H1 (cell line): ENCODE measurements at regions not wholly inside any gene's neighbourhood (a gene's known extent, or its start where the extent isn't known, plus 50 kb on each side); places are given as distances from the start of the nearest gene placed in this dataset.

Source experiments
- CTCF ChIA-PET: fragments of 300-600 bp; sonication (Branson Sonifier 250); formaldehyde crosslinking; loops from one replicate; lab custom pipeline; 2021; ENCODE audit not compliant: partially characterized antibody; lab: Charles Lee
- POLR2A ChIA-PET: fragments of 300-600 bp; sonication (Branson Sonifier 250); formaldehyde crosslinking; loops from one replicate; lab custom pipeline; 2021; ENCODE audit warnings: inconsistent platforms; ENCODE audit not compliant: partially characterized antibody; lab: Charles Lee
- DNase-seq, 2 experiments: peaks; one replicate each; pipeline versions ENCODE4 v3.0.0 to v3.0.0-alpha.2; 2010 to 2022; ENCODE audit warnings: low spot score in 2 of 2, low read depth in 1 of 2, mixed read lengths in 1 of 2
- FAIRE-seq: peaks from 2 replicates; lab custom pipeline; 2011; peaks lifted over from hg19 to GRCh38; lab: Jason Lieb, UNC
- H2AFZ ChIP-seq: 2 replicates; pipeline ENCODE4 v1.8.1; 2012; ENCODE audit warnings: low read length, inconsistent platforms
- H2AK5ac ChIP-seq: 2 replicates; pipeline ENCODE4 v1.6.1; 2013; ENCODE audit warnings: low read depth, low read length
- H2BK120ac ChIP-seq: replicated peaks from 2 replicates; pipeline ENCODE3; 2013; ENCODE audit warnings: low read depth, low read length, inconsistent platforms
- H2BK12ac ChIP-seq: 2 replicates; pipeline ENCODE4 v1.6.1; 2013; ENCODE audit warnings: low read depth, low read length
- H2BK15ac ChIP-seq: 2 replicates; pipeline ENCODE4 v1.6.1; 2013; ENCODE audit warnings: low read length
- H2BK20ac ChIP-seq: 2 replicates; pipeline ENCODE4 v1.6.1; 2013; ENCODE audit warnings: low read length
- H2BK5ac ChIP-seq: 2 replicates; pipeline ENCODE4 v1.6.1; 2013; ENCODE audit warnings: low read depth, low read length
- H3K14ac ChIP-seq: 2 replicates; pipeline ENCODE4 v1.6.1; 2013; ENCODE audit warnings: inconsistent platforms; ENCODE audit not compliant: insufficient read length
- H3K18ac ChIP-seq: 2 replicates; pipeline ENCODE4 v1.6.1; 2013; ENCODE audit warnings: low read length; ENCODE audit errors: extremely low read depth
- H3K23ac ChIP-seq: 2 replicates; pipeline ENCODE4 v1.6.1; 2013; ENCODE audit warnings: inconsistent platforms; ENCODE audit not compliant: insufficient read length
- H3K23me2 ChIP-seq: 2 replicates; pipeline ENCODE4 v1.6.1; 2013; ENCODE audit warnings: low read depth, low read length
- H3K27ac ChIP-seq: 2 replicates; pipeline ENCODE4 v1.6.1; 2011; ENCODE audit warnings: low read depth, low read length, inconsistent platforms
- H3K27me3 ChIP-seq, 4 experiments: replicated peaks in 1 of 4; 1 replicate in 1 of 4; 2 replicates in 3 of 4; pipeline versions ENCODE4 v1.6.1 to v1.8.1; 2011 to 2013; ENCODE audit warnings: low read length in 3 of 4, mild to moderate bottlenecking in 3 of 4, inconsistent platforms in 2 of 4, mixed read lengths in 2 of 4, moderate library complexity in 1 of 4; ENCODE audit not compliant: control insufficient read depth in 3 of 4, insufficient read depth in 3 of 4; ENCODE audit errors: extremely low read depth in 1 of 4
- H3K36me3 ChIP-seq, 4 experiments: 2 replicates each; pipeline versions ENCODE4 v1.6.1 to v1.8.1; 2011 to 2013; ENCODE audit warnings: mild to moderate bottlenecking in 4 of 4, low read length in 3 of 4, moderate library complexity in 2 of 4, control low read depth in 1 of 4, inconsistent platforms in 1 of 4; ENCODE audit not compliant: insufficient read depth in 4 of 4, control insufficient read depth in 2 of 4
- H3K4ac ChIP-seq: replicated peaks from 2 replicates; pipeline ENCODE3; 2013; ENCODE audit warnings: low read length, low read depth, mixed read lengths, inconsistent platforms; ENCODE audit not compliant: insufficient read length
- H3K4me1 ChIP-seq, 4 experiments: replicated peaks in 1 of 4; 1 replicate in 1 of 4; 2 replicates in 3 of 4; pipeline versions ENCODE4 v1.6.1 to v1.8.1; 2011 to 2013; ENCODE audit warnings: low read length in 3 of 4, inconsistent platforms in 2 of 4, mixed read lengths in 1 of 4; ENCODE audit not compliant: insufficient read depth in 4 of 4, control insufficient read depth in 3 of 4
- H3K4me2 ChIP-seq, 2 experiments: 2 replicates each; pipeline versions ENCODE4 v1.6.1 to v1.8.1; 2011 to 2013; ENCODE audit warnings: low read depth in 2 of 2, low read length in 2 of 2, control low read depth in 1 of 2, inconsistent platforms in 1 of 2, mild to moderate bottlenecking in 1 of 2; ENCODE audit not compliant: insufficient read depth in 1 of 2
- H3K4me3 ChIP-seq, 4 experiments: fragments of 200-600, 300-600 bp in 1 of 4; sonication (generic), shearing (Covaris generic), sonication (Bioruptor Twin) in 1 of 4; 2 replicates each; pipeline versions ENCODE4 v1.5.1 to v1.8.1; 2011 to 2016; ENCODE audit warnings: low read length in 4 of 4, low read depth in 3 of 4, control low read depth in 2 of 4, inconsistent platforms in 2 of 4, mild to moderate bottlenecking in 2 of 4, mixed read lengths in 1 of 4, moderate library complexity in 1 of 4; ENCODE audit not compliant: insufficient read depth in 2 of 4; ENCODE audit errors: extremely low read depth in 1 of 4
- H3K56ac ChIP-seq: replicated peaks from 2 replicates; pipeline ENCODE3; 2013; ENCODE audit warnings: low read depth, mild to moderate bottlenecking, mixed read lengths, low read length, inconsistent platforms; ENCODE audit not compliant: insufficient read length
- H3K79me1 ChIP-seq: 2 replicates; pipeline ENCODE4 v1.6.1; 2013; ENCODE audit warnings: low read depth, low read length, control low read depth
- H3K79me2 ChIP-seq, 2 experiments: 2 replicates each; pipeline versions ENCODE4 v1.6.1 to v1.8.1; 2012 to 2013; ENCODE audit warnings: low read length in 2 of 2, mild to moderate bottlenecking in 2 of 2, inconsistent platforms in 1 of 2; ENCODE audit not compliant: insufficient read depth in 2 of 2, control insufficient read depth in 1 of 2
- H3K9ac ChIP-seq, 4 experiments: replicated peaks in 1 of 4; 1 replicate in 1 of 4; 2 replicates in 3 of 4; pipeline versions ENCODE4 v1.6.1 to v1.8.1; 2011 to 2013; ENCODE audit warnings: low read depth in 3 of 4, low read length in 3 of 4, control low read depth in 2 of 4, mild to moderate bottlenecking in 2 of 4, moderate library complexity in 2 of 4, inconsistent platforms in 1 of 4; ENCODE audit errors: extremely low read depth in 1 of 4
- H3K9me3 ChIP-seq, 2 experiments: 2 replicates each; pipeline versions ENCODE4 v1.6.1 to v1.8.1; 2012 to 2013; ENCODE audit warnings: mild to moderate bottlenecking in 2 of 2, moderate library complexity in 2 of 2, control low read depth in 1 of 2, inconsistent platforms in 1 of 2, low read depth in 1 of 2, low read length in 1 of 2, mixed read lengths in 1 of 2; ENCODE audit not compliant: insufficient read depth in 2 of 2
- H4K20me1 ChIP-seq, 2 experiments: replicated peaks in 1 of 2; 2 replicates each; pipeline versions ENCODE3 to v1.8.1; 2011 to 2013; ENCODE audit warnings: inconsistent platforms in 2 of 2, low read length in 2 of 2, mild to moderate bottlenecking in 1 of 2; ENCODE audit not compliant: insufficient read depth in 2 of 2, control insufficient read depth in 1 of 2
- H4K5ac ChIP-seq: 2 replicates; pipeline ENCODE4 v1.6.1; 2013; ENCODE audit warnings: low read length, low read depth, mixed read lengths, inconsistent platforms; ENCODE audit not compliant: insufficient read length
- H4K8ac ChIP-seq: 2 replicates; pipeline ENCODE4 v1.8.0; 2013; ENCODE audit warnings: mild to moderate bottlenecking, moderate library complexity, low read length, inconsistent platforms; ENCODE audit not compliant: insufficient read depth; ENCODE audit errors: extremely low read depth
- H4K91ac ChIP-seq: replicated peaks from 2 replicates; pipeline ENCODE3; 2013; ENCODE audit warnings: low read length, mixed read lengths, inconsistent platforms; ENCODE audit not compliant: insufficient read length
- MAFK ChIP-seq: IDR thresholded peaks from 2 replicates; pipeline ENCODE4 v1.6.1; 2012; ENCODE audit warnings: low read depth, mild to moderate bottlenecking, improper control_type of control experiment, low read length
- POU5F1 ChIP-seq: IDR thresholded peaks from 2 replicates; pipeline ENCODE4 v1.6.1; 2011; ENCODE audit warnings: low read depth, mild to moderate bottlenecking, low read length, moderate library complexity
- SIRT6 ChIP-seq: IDR thresholded peaks from one replicate; pipeline ENCODE4 v1.7.1; 2012; ENCODE audit warnings: low read length, inconsistent platforms
- SP1 ChIP-seq: IDR thresholded peaks from 2 replicates; pipeline ENCODE4 v1.6.1; 2011; ENCODE audit warnings: low read depth, low read length
- SP2 ChIP-seq: IDR thresholded peaks from 2 replicates; pipeline ENCODE4 v1.6.1; 2012; ENCODE audit warnings: mild to moderate bottlenecking, low read length, inconsistent platforms
- SUZ12 ChIP-seq: fragments of 200-600 bp; sonication (generic); IDR thresholded peaks from 2 replicates; pipeline ENCODE4 v1.6.1; 2012; ENCODE audit warnings: mild to moderate bottlenecking, inconsistent platforms, low read length, moderate library complexity, mixed read lengths
- TAF1 ChIP-seq: IDR thresholded peaks from 2 replicates; pipeline ENCODE4 v1.6.1; 2011; ENCODE audit warnings: mild to moderate bottlenecking, low read depth, low read length
- TBP ChIP-seq: IDR thresholded peaks from 2 replicates; pipeline ENCODE4 v1.6.1; 2011; ENCODE audit warnings: low read depth, low read length, improper control_type of control experiment
- YY1 ChIP-seq: IDR thresholded peaks from 2 replicates; pipeline ENCODE4 v1.6.1; 2011; ENCODE audit warnings: low read depth, mild to moderate bottlenecking, low read length
- WGBS, 2 experiments: shearing (Covaris generic) in 1 of 2; methylation state at CpG; one replicate each; pipeline versions ENCODE4 v1.1.6 to v1.1.7; 2013 to 2015; ENCODE audit warnings: low lambda C conversion rate in 2 of 2, mixed read lengths in 2 of 2, inconsistent platforms in 1 of 2, low coverage in 1 of 2, missing lambda C conversion rate in 1 of 2; ENCODE audit not compliant: insufficient replicate concordance in 2 of 2, insufficient coverage in 1 of 2, insufficient read length in 1 of 2; ENCODE audit errors: extremely low coverage in 1 of 2, missing lambda C conversion rate in 1 of 2; 5-methylcytosine and 5-hydroxymethylcytosine counted together
- TF ChIP-seq, protein P1 (sequence below): IDR thresholded peaks from 2 replicates; pipeline ENCODE4 v1.6.1; 2012; ENCODE audit warnings: low read length, inconsistent platforms

DNA sequence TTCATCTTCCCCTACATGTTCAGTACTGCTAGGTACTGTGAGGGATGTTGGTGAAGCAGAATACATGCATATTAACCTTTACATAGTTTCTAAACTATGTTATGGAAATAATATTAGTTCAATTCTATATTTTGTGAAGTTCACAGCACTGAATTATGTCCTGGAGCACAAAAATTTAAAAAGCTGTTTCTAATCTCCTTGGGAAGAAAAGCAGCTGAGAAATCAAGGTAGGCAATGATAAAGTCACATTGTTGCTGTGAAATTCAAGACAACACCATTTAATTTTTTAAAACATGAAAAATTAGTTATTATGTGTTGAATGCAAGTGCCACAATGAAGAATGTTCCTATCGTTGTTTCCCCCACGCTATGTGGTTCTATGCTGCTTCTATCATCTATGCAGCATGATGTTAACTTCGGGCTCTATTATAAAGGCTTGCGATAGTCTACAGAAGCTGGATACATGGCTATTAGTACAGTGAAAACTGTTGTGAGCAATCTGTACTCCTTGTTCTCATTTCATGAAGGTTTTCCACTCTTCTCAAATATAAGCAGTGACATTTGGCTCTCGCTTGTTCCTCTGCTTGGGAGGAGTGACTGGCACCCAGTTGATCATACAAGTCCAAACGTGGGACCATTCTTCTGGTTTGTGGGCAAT lies 164.3 kb downstream of the AASDHPPT start:
- H3K56ac ChIP-seq, result no peak overlapping the region
- H2AK5ac ChIP-seq, result no peak overlapping the region
- H3K79me1 ChIP-seq, result no peaks in the 10 kb centered on the region
- FAIRE-seq (no peak), DNase-seq (no peak)
- H3K4me1 ChIP-seq, result no peaks in the 10 kb centered on the region
- H2BK5ac ChIP-seq, result no peak overlapping the region
- no peak overlapping the region for H2AFZ ChIP-seq
- H2BK12ac ChIP-seq, result no peak overlapping the region
- no peak overlapping the region for H3K9ac ChIP-seq
- H3K79me2 ChIP-seq, result no peaks in the 10 kb centered on the region
- H4K5ac ChIP-seq, result no peak overlapping the region
- no peaks in the 10 kb centered on the region; a peak in 1 of 8 replicates for H3K36me3 ChIP-seq
- POLR2A ChIA-PET, result no interaction called here
- CTCF ChIA-PET, result interaction anchor here (1.1 to 2.0 kb wide), 2 partner anchors 17 to 36 kb away, joined by 3 to 7 read pairs; no protein-coding TSS in a partner anchor
- H3K23ac ChIP-seq, result no peak overlapping the region
- no peak overlapping the region for H3K4me3 ChIP-seq
- no peak overlapping the region for H3K27ac ChIP-seq
- no peak overlapping the region for H3K4me2 ChIP-seq
- no peak overlapping the region for H3K18ac ChIP-seq
- TF ChIP-seq, protein P1, sequence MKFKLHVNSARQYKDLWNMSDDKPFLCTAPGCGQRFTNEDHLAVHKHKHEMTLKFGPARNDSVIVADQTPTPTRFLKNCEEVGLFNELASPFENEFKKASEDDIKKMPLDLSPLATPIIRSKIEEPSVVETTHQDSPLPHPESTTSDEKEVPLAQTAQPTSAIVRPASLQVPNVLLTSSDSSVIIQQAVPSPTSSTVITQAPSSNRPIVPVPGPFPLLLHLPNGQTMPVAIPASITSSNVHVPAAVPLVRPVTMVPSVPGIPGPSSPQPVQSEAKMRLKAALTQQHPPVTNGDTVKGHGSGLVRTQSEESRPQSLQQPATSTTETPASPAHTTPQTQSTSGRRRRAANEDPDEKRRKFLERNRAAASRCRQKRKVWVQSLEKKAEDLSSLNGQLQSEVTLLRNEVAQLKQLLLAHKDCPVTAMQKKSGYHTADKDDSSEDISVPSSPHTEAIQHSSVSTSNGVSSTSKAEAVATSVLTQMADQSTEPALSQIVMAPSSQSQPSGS, result no peak
- no peak for TF ChIP-seq YY1
- no peak for TF ChIP-seq POU5F1
- TF ChIP-seq TBP, result no peak
- TF ChIP-seq SUZ12, result no peak
- TF ChIP-seq SP2, result no peak
- no peak for TF ChIP-seq SP1
- TF ChIP-seq TAF1, result no peak
- no peak for TF ChIP-seq SIRT6
- TF ChIP-seq MAFK, result no peak
- TF ChIP-seq, all 59 proteins: peak for 0
- no peaks in the 10 kb centered on the region for H4K20me1 ChIP-seq
- H3K9me3 ChIP-seq, result peaks cover 4 to 7% of the 10 kb centered on the region in 2 experiments
- WGBS, 2 experiments, result 97% methylated on average over 6 of the region's 6 CpGs; no CpG with 5 or more reads in 1 of the 2 experiments
- no peak overlapping the region for H2BK120ac ChIP-seq
- H2BK20ac ChIP-seq, result no peak overlapping the region
- H3K4ac ChIP-seq, result no peak overlapping the region
- H4K91ac ChIP-seq, result no peak overlapping the region
- no peaks in the 10 kb centered on the region for H3K27me3 ChIP-seq
- no peaks in the 10 kb centered on the region for H3K23me2 ChIP-seq
- no peak overlapping the region for H3K14ac ChIP-seq
- H2BK15ac ChIP-seq, result no peak overlapping the region
- no peak overlapping the region for H4K8ac ChIP-seq
